GM12873 (cell line): ENCODE measurements at regions not wholly inside any gene's neighbourhood (a gene's known extent, or its start where the extent isn't known, plus 50 kb on each side); places are given as distances from the start of the nearest gene placed in this dataset.

ENCODE experiments used
- TF ChIP-seq, protein P1 (sequence below): IDR thresholded peaks from 2 replicates; pipeline ENCODE4 v1.5.1; 2012; ENCODE audit warnings: low read depth, mild to moderate bottlenecking, moderate library complexity, low read length, control low read depth; ENCODE audit not compliant: insufficient read depth; ENCODE audit errors: missing control alignments

DNA sequence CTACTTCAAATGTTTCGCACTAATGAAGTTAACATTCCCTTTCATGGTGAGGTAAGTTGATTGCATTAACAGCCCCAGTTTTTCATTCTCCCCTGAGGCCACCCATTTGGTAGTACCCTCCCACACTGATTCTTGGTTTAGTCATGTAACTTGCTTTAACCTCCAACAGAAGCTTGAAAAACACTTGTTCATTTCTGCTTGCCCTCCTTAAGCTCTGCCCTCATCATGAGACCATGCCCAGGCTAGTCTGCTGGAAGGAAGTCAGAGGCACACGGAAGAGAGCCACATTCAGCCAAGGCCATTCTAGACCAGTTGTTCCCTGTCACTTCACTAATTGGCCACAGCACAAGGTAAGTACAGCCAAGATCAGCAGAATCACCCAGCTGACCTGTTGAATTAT, 50.7 kb upstream of the CD44 start:
- TF ChIP-seq, protein P1, sequence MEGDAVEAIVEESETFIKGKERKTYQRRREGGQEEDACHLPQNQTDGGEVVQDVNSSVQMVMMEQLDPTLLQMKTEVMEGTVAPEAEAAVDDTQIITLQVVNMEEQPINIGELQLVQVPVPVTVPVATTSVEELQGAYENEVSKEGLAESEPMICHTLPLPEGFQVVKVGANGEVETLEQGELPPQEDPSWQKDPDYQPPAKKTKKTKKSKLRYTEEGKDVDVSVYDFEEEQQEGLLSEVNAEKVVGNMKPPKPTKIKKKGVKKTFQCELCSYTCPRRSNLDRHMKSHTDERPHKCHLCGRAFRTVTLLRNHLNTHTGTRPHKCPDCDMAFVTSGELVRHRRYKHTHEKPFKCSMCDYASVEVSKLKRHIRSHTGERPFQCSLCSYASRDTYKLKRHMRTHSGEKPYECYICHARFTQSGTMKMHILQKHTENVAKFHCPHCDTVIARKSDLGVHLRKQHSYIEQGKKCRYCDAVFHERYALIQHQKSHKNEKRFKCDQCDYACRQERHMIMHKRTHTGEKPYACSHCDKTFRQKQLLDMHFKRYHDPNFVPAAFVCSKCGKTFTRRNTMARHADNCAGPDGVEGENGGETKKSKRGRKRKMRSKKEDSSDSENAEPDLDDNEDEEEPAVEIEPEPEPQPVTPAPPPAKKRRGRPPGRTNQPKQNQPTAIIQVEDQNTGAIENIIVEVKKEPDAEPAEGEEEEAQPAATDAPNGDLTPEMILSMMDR: no peak

DNA sequence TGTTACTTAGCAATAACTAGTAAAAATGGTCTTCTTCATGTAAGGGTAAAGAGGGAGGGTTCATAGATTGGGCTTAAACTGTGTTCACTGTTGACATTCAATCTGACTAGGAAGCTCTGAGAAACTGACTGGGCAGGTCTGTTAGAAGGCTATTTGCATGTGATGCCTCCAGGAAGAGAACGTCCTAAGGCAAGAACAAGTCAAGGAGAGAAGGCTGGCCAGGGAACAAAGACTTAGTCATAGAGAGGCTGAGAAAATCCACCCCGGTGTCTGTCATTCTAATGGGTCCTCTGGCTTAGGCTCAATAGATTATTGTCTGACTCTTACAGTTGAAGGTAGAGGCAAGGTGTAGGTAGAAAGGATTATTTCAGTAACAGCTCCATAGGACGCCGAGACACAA, 50.3 kb upstream of the CD44 start:
- TF ChIP-seq, protein P1: no peak
